Endothelial cell of umbilical vein (primary cell): ENCODE measurements at regions not wholly inside any gene's neighbourhood (a gene's known extent, or its start where the extent isn't known, plus 50 kb on each side); places are given as distances from the start of the nearest gene placed in this dataset.

Source experiments
- BruUV-seq: library from RNA; stranded (reverse); fragments of 400-500 nt; replicated peaks from 2 replicates; lab custom pipeline; 2021; lab: Mats Ljungman, UMichigan
- CTCF ChIA-PET: fragments of 300-600, 350-600 bp; sonication (Branson Sonifier 250); formaldehyde crosslinking; loops from one replicate; lab custom pipeline; 2021; ENCODE audit warnings: antibody characterized with exemption, inconsistent platforms; lab: Charles Lee
- POLR2A ChIA-PET: fragments of 300-600, 350-600 bp; sonication (Branson Sonifier 250); formaldehyde crosslinking; loops from one replicate; lab custom pipeline; 2021; ENCODE audit warnings: antibody characterized with exemption, inconsistent platforms; lab: Charles Lee
- DNase-seq: peaks from one replicate; pipeline ENCODE4 v3.0.0-alpha.2; 2011; ENCODE audit warnings: low read depth, low spot score
- FAIRE-seq: peaks from 2 replicates; lab custom pipeline; 2011; peaks lifted over from hg19 to GRCh38; lab: Jason Lieb, UNC
- H2AFZ ChIP-seq: 2 replicates; pipeline ENCODE4 v1.6.0; 2012; ENCODE audit warnings: low read depth, low read length, control low read depth, inconsistent platforms
- H3K27ac ChIP-seq: 2 replicates; pipeline ENCODE4 v1.5.1; 2011; ENCODE audit warnings: low read depth, mild to moderate bottlenecking, control low read depth, low read length, moderate library complexity; ENCODE audit not compliant: insufficient read depth
- H3K27me3 ChIP-seq, 2 experiments: 2 replicates each; pipeline versions ENCODE4 v1.6.0 to v1.6.1; 2011; ENCODE audit warnings: low read length in 2 of 2, mixed read lengths in 1 of 2; ENCODE audit not compliant: control insufficient read depth in 2 of 2, insufficient read depth in 2 of 2
- H3K36me3 ChIP-seq, 2 experiments: 2 replicates in 1 of 2; 3 replicates in 1 of 2; pipeline ENCODE4 v1.5.1; 2011; ENCODE audit warnings: low read length in 2 of 2, mild to moderate bottlenecking in 1 of 2, moderate library complexity in 1 of 2; ENCODE audit not compliant: control insufficient read depth in 2 of 2, insufficient read depth in 2 of 2; ENCODE audit errors: extremely low read depth in 1 of 2
- H3K4me1 ChIP-seq: 3 replicates; pipeline ENCODE4 v1.5.1; 2011; ENCODE audit warnings: mild to moderate bottlenecking, low read length; ENCODE audit not compliant: control insufficient read depth, insufficient read depth; ENCODE audit errors: extremely low read depth
- H3K4me2 ChIP-seq: 2 replicates; pipeline ENCODE4 v1.6.1; 2011; ENCODE audit warnings: low read length, control low read depth, mixed read lengths; ENCODE audit not compliant: insufficient read depth
- H3K4me3 ChIP-seq, 3 experiments: fragments of 200-600 bp in 1 of 3; sonication (generic), shearing (Covaris generic) in 1 of 3; replicated peaks in 1 of 3; 2 replicates each; pipeline ENCODE4 v1.5.1; 2011 to 2016; ENCODE audit warnings: control low read depth in 3 of 3, low read length in 3 of 3, mild to moderate bottlenecking in 2 of 3, inconsistent platforms in 1 of 3, low read depth in 1 of 3, moderate library complexity in 1 of 3; ENCODE audit not compliant: insufficient read depth in 1 of 3
- H3K79me2 ChIP-seq: 2 replicates; pipeline ENCODE4 v1.6.0; 2012; ENCODE audit warnings: low read length, inconsistent platforms; ENCODE audit not compliant: control insufficient read depth, insufficient read depth
- H3K9ac ChIP-seq: replicated peaks from 2 replicates; pipeline ENCODE3; 2011; ENCODE audit warnings: low read length, control low read depth; ENCODE audit not compliant: insufficient read depth; ENCODE audit errors: extremely low read depth
- H3K9me1 ChIP-seq: replicated peaks from 3 replicates; pipeline ENCODE4 v1.6.0; 2011; ENCODE audit warnings: mild to moderate bottlenecking, low read length; ENCODE audit not compliant: control insufficient read depth, insufficient read depth; ENCODE audit errors: extremely low read depth
- H3K9me3 ChIP-seq: replicated peaks from 2 replicates; pipeline ENCODE4 v1.5.1; 2012; ENCODE audit warnings: low read length, inconsistent platforms; ENCODE audit not compliant: control insufficient read depth, insufficient read depth
- H4K20me1 ChIP-seq: replicated peaks from 2 replicates; pipeline ENCODE3; 2011; ENCODE audit warnings: mild to moderate bottlenecking, low read length; ENCODE audit not compliant: control insufficient read depth, insufficient read depth; ENCODE audit errors: extremely low read depth
- CTCF ChIP-seq, 2 donors: IDR thresholded peaks; 1 replicate in 1 of 2; 2 replicates in 1 of 2; pipeline ENCODE4 v1.5.1; 2011; ENCODE audit warnings: low read length in 2 of 2, mild to moderate bottlenecking in 2 of 2, moderate library complexity in 2 of 2, control low read depth in 1 of 2, inconsistent platforms in 1 of 2, low read depth in 1 of 2; ENCODE audit not compliant: insufficient read depth in 1 of 2; ENCODE audit errors: extremely low read depth in 1 of 2
- EZH2 ChIP-seq: IDR thresholded peaks from 2 replicates; pipeline ENCODE4 v1.6.1; 2012; ENCODE audit warnings: borderline replicate concordance, low read depth, mild to moderate bottlenecking, moderate library complexity, low read length, inconsistent platforms; ENCODE audit not compliant: severe bottlenecking
- FOS ChIP-seq: IDR thresholded peaks from 2 replicates; pipeline ENCODE4 v1.6.1; 2011; ENCODE audit warnings: mild to moderate bottlenecking, low read length, moderate library complexity, borderline replicate concordance; ENCODE audit not compliant: insufficient read depth
- GATA2 ChIP-seq: IDR thresholded peaks from 2 replicates; pipeline ENCODE4 v1.7.0; 2011; ENCODE audit warnings: low read depth, mild to moderate bottlenecking, moderate library complexity, mixed read lengths, low read length; ENCODE audit not compliant: insufficient read length, insufficient read depth
- JUN ChIP-seq: IDR thresholded peaks from 2 replicates; pipeline ENCODE4 v1.6.1; 2011; ENCODE audit warnings: borderline replicate concordance, low read depth; ENCODE audit not compliant: insufficient read length, insufficient read depth
- MAX ChIP-seq: IDR thresholded peaks from 2 replicates; pipeline ENCODE4 v1.6.1; 2011; ENCODE audit not compliant: insufficient read depth, insufficient read length
- MYC ChIP-seq: IDR thresholded peaks from one replicate; pipeline ENCODE4 v1.6.1; 2011; ENCODE audit warnings: mild to moderate bottlenecking, low read depth, low read length
- POLR2A ChIP-seq: IDR thresholded peaks from 2 replicates; pipeline ENCODE4 v1.6.1; 2012; ENCODE audit warnings: low read depth, mild to moderate bottlenecking, control low read depth, low read length
- POLR2AphosphoS5 ChIP-seq: IDR thresholded peaks from 2 replicates; pipeline ENCODE4 v1.6.1; 2012; ENCODE audit warnings: low read depth, mild to moderate bottlenecking, control low read depth, low read length, moderate library complexity; ENCODE audit not compliant: insufficient read depth
- dilution Hi-C: fragments of 300-500 bp; cut with MboI; formaldehyde crosslinking; loops from one replicate; pipeline ENCODE4 v1.15.0; 2019; ENCODE audit warnings: low sequenced_read_pairs; ENCODE audit not compliant: extremely low pct_ligation_motif_present
- intact Hi-C: fragments of 100-400 bp; cut with micrococcal nuclease; formaldehyde crosslinking; loops from one replicate; pipeline ENCODE4 v1.10.0; 2022

- Histone ChIP-seq H3K4me3 (no peak overlapping the region), H3K4me1 (no peaks in the 10 kb centered on the region), H2AFZ (no peak overlapping the region), H3K4me2 (no peak overlapping the region), H3K9me3 (no peaks in the 10 kb centered on the region), H3K27ac (no peak overlapping the region), H3K9ac (no peak overlapping the region), H4K20me1 (no peaks in the 10 kb centered on the region), H3K36me3 (no peaks in the 10 kb centered on the region), H3K79me2 (no peaks in the 10 kb centered on the region), H3K9me1 (no peaks in the 10 kb centered on the region), H3K27me3 (no peaks in the 10 kb centered on the region)
- TF ChIP-seq CTCF (IDR thresholded peaks at IDR 0.05; ENCODE audit: extremely low read depth in 1 of 2, insufficient read depth in 1 of 2, low read depth in 1 of 2, low read length in 2 of 2): no peak
- TF ChIP-seq MYC: no peak
- TF ChIP-seq POLR2A: no peak
- no peak for TF ChIP-seq EZH2
- no peak for TF ChIP-seq MAX
- no peak for TF ChIP-seq FOS
- no peak for TF ChIP-seq JUN
- no peak for TF ChIP-seq POLR2AphosphoS5
- no peak for TF ChIP-seq GATA2
- BruUV-seq: no TSS peak
- intact Hi-C loops: no loop called here
- POLR2A ChIA-PET: no interaction called here
- dilution Hi-C loops: no loop called here
- no peak for DNase-seq
- FAIRE-seq: no peak
- CTCF ChIA-PET: no interaction called here
Observed at GRCh38 chr10:64054392-64054791, 533.2 kb downstream of the REEP3 start.
